ENCODE measurements at regions not wholly inside any gene's neighbourhood (a gene's known extent, or its start where the extent isn't known, plus 50 kb on each side); places are given as distances from the start of the nearest gene placed in this dataset.

- H3K36me3 Mint-ChIP-seq (ENCODE audit: low read depth), result no peaks in the 10 kb centered on the region
- H3K4me1 Mint-ChIP-seq (ENCODE audit: low read depth), result no peaks in the 10 kb centered on the region
- no peak overlapping the region for H3K27ac Mint-ChIP-seq
- no peak overlapping the region for H3K4me3 Mint-ChIP-seq (ENCODE audit: low read depth)
- H3K9me3 Mint-ChIP-seq, result no peaks in the 10 kb centered on the region
- no peak for DNase-seq (ENCODE audit: low spot score)
- intact Hi-C loops (cut with micrococcal nuclease), result no loop called here
- H3K27me3 Mint-ChIP-seq (ENCODE audit: low read depth), result peaks cover 4% of the 10 kb centered on the region
Observed at GRCh38 chr2:155384555-155385123, 686.1 kb downstream of the KCNJ3 start.

GRCh38 chr2:155382776-155383175 is 684.3 kb downstream of the KCNJ3 start:
- H3K27me3 Mint-ChIP-seq (ENCODE audit: low read depth), result peaks cover 6% of the 10 kb centered on the region
- no peaks in the 10 kb centered on the region for H3K9me3 Mint-ChIP-seq
- H3K27ac Mint-ChIP-seq, result no peak overlapping the region
- intact Hi-C loops (cut with micrococcal nuclease), result no loop called here
- H3K4me3 Mint-ChIP-seq (ENCODE audit: low read depth), result no peak overlapping the region
- no peak for DNase-seq (ENCODE audit: low spot score)
- no peaks in the 10 kb centered on the region for H3K36me3 Mint-ChIP-seq (ENCODE audit: low read depth)
- H3K4me1 Mint-ChIP-seq (ENCODE audit: low read depth), result peaks cover 11% of the 10 kb centered on the region

- Mint-ChIP-seq H3K36me3 (ENCODE audit: low read depth) (no peaks in the 10 kb centered on the region), H3K9me3 (no peaks in the 10 kb centered on the region), H3K27me3 (ENCODE audit: low read depth) (peaks cover 6% of the 10 kb centered on the region), H3K27ac (no peak overlapping the region), H3K4me3 (ENCODE audit: low read depth) (no peak overlapping the region), H3K4me1 (ENCODE audit: low read depth) (peaks cover 17% of the 10 kb centered on the region)
- DNase-seq (ENCODE audit: low spot score), result no peak
- intact Hi-C loops (cut with micrococcal nuclease), result no loop called here
Observed at GRCh38 chr2:155381436-155381835, 682.9 kb downstream of the KCNJ3 start.

- peak overlapping the region; percentile 29 for H3K27ac Mint-ChIP-seq
- DNase-seq (ENCODE audit: low spot score), result no peak
- H3K9me3 Mint-ChIP-seq, result no peaks in the 10 kb centered on the region
- peaks cover 6% of the 10 kb centered on the region for H3K27me3 Mint-ChIP-seq (ENCODE audit: low read depth)
- intact Hi-C loops (cut with micrococcal nuclease), result loop anchor here (2.0 to 10.0 kb wide), 7 partner anchors 435 to 1878 kb away; partner anchors contain the start of genes GALNT5 and NR4A2
- H3K4me3 Mint-ChIP-seq (ENCODE audit: low read depth), result no peak overlapping the region
- peaks cover 17% of the 10 kb centered on the region for H3K4me1 Mint-ChIP-seq (ENCODE audit: low read depth)
- no peaks in the 10 kb centered on the region for H3K36me3 Mint-ChIP-seq (ENCODE audit: low read depth)
Observed at GRCh38 chr2:155379494-155379893, 681.0 kb downstream of the KCNJ3 start.

GRCh38 chr2:155377931-155378444 is 679.5 kb downstream of the KCNJ3 start:
- H3K36me3 Mint-ChIP-seq (ENCODE audit: low read depth), result no peaks in the 10 kb centered on the region
- no peak for DNase-seq (ENCODE audit: low spot score)
- peaks cover 8% of the 10 kb centered on the region for H3K27me3 Mint-ChIP-seq (ENCODE audit: low read depth)
- intact Hi-C loops (cut with micrococcal nuclease), result loop anchor here (2.0 to 10.0 kb wide), 8 partner anchors 437 to 1879 kb away; partner anchors contain the start of genes GALNT5 and NR4A2
- no peak overlapping the region for H3K4me3 Mint-ChIP-seq (ENCODE audit: low read depth)
- H3K4me1 Mint-ChIP-seq (ENCODE audit: low read depth), result peaks cover 17% of the 10 kb centered on the region
- H3K9me3 Mint-ChIP-seq, result no peaks in the 10 kb centered on the region
- H3K27ac Mint-ChIP-seq, result peak overlapping the region; percentile 73

- Mint-ChIP-seq H3K27ac (peak overlapping the region; percentile 73), H3K36me3 (ENCODE audit: low read depth) (no peaks in the 10 kb centered on the region), H3K27me3 (ENCODE audit: low read depth) (peaks cover 9% of the 10 kb centered on the region), H3K9me3 (no peaks in the 10 kb centered on the region), H3K4me1 (ENCODE audit: low read depth) (peaks cover 17% of the 10 kb centered on the region), H3K4me3 (ENCODE audit: low read depth) (no peak overlapping the region)
- intact Hi-C loops (cut with micrococcal nuclease), result loop anchor here (2.0 to 10.0 kb wide), 5 partner anchors 438 to 1880 kb away; partner anchors contain the start of gene GALNT5
- no peak for DNase-seq (ENCODE audit: low spot score)
Observed at GRCh38 chr2:155377266-155377680, 678.8 kb downstream of the KCNJ3 start.

- Mint-ChIP-seq H3K36me3 (ENCODE audit: low read depth) (no peaks in the 10 kb centered on the region), H3K27ac (no peak overlapping the region), H3K27me3 (ENCODE audit: low read depth) (peaks cover 7% of the 10 kb centered on the region), H3K4me3 (ENCODE audit: low read depth) (no peak overlapping the region), H3K4me1 (ENCODE audit: low read depth) (peaks cover 8% of the 10 kb centered on the region), H3K9me3 (no peaks in the 10 kb centered on the region)
- intact Hi-C loops (cut with micrococcal nuclease), result loop anchor here (10.0 kb wide), 3 partner anchors 442 to 1682 kb away; no protein-coding TSS in a partner anchor
- DNase-seq (ENCODE audit: low spot score), result no peak
Observed at GRCh38 chr2:155372969-155373368, 674.5 kb downstream of the KCNJ3 start.

- Mint-ChIP-seq H3K27me3 (ENCODE audit: low read depth) (peaks cover 5% of the 10 kb centered on the region), H3K36me3 (ENCODE audit: low read depth) (no peaks in the 10 kb centered on the region)
- intact Hi-C loops (cut with micrococcal nuclease), result no loop called here
Observed at GRCh38 chr2:155368934-155369333, 670.4 kb downstream of the KCNJ3 start.

GRCh38 chr2:155364766-155365165 is 666.3 kb downstream of the KCNJ3 start:
- no peaks in the 10 kb centered on the region for H3K9me3 Mint-ChIP-seq
- DNase-seq (ENCODE audit: low spot score), result no peak
- no peaks in the 10 kb centered on the region for H3K27me3 Mint-ChIP-seq (ENCODE audit: low read depth)
- H3K27ac Mint-ChIP-seq, result no peak overlapping the region
- intact Hi-C loops (cut with micrococcal nuclease), result no loop called here
- no peaks in the 10 kb centered on the region for H3K36me3 Mint-ChIP-seq (ENCODE audit: low read depth)
- no peak overlapping the region for H3K4me3 Mint-ChIP-seq (ENCODE audit: low read depth)
- H3K4me1 Mint-ChIP-seq (ENCODE audit: low read depth), result no peaks in the 10 kb centered on the region

More at GRCh38 chr2:155368934-155369333, 670.4 kb downstream of the KCNJ3 start:
- H3K9me3 Mint-ChIP-seq, result no peaks in the 10 kb centered on the region
- no peak overlapping the region for H3K4me3 Mint-ChIP-seq (ENCODE audit: low read depth)
- no peaks in the 10 kb centered on the region for H3K4me1 Mint-ChIP-seq (ENCODE audit: low read depth)
- DNase-seq (ENCODE audit: low spot score), result no peak
- H3K27ac Mint-ChIP-seq, result no peak overlapping the region

- Mint-ChIP-seq H3K9me3 (no peaks in the 10 kb centered on the region), H3K27me3 (ENCODE audit: low read depth) (no peaks in the 10 kb centered on the region), H3K27ac (no peak overlapping the region), H3K36me3 (ENCODE audit: low read depth) (no peaks in the 10 kb centered on the region), H3K4me3 (ENCODE audit: low read depth) (no peak overlapping the region), H3K4me1 (ENCODE audit: low read depth) (no peaks in the 10 kb centered on the region)
- DNase-seq (ENCODE audit: low spot score), result no peak
- intact Hi-C loops (cut with micrococcal nuclease), result no loop called here
Observed at GRCh38 chr2:155363349-155363888, 664.9 kb downstream of the KCNJ3 start.

- Mint-ChIP-seq H3K27ac (no peak overlapping the region), H3K4me3 (ENCODE audit: low read depth) (no peak overlapping the region), H3K27me3 (ENCODE audit: low read depth) (no peaks in the 10 kb centered on the region), H3K4me1 (ENCODE audit: low read depth) (no peaks in the 10 kb centered on the region), H3K36me3 (ENCODE audit: low read depth) (no peaks in the 10 kb centered on the region), H3K9me3 (no peaks in the 10 kb centered on the region)
- no peak for DNase-seq (ENCODE audit: low spot score)
- intact Hi-C loops (cut with micrococcal nuclease), result no loop called here
Observed at GRCh38 chr2:155357172-155357571, 658.7 kb downstream of the KCNJ3 start.

GRCh38 chr2:155356250-155356649 is 657.8 kb downstream of the KCNJ3 start:
- Mint-ChIP-seq H3K27me3 (ENCODE audit: low read depth) (no peaks in the 10 kb centered on the region), H3K4me1 (ENCODE audit: low read depth) (no peaks in the 10 kb centered on the region), H3K27ac (no peak overlapping the region), H3K9me3 (no peaks in the 10 kb centered on the region), H3K4me3 (ENCODE audit: low read depth) (no peak overlapping the region), H3K36me3 (ENCODE audit: low read depth) (no peaks in the 10 kb centered on the region)
- DNase-seq (ENCODE audit: low spot score), result no peak
- intact Hi-C loops (cut with micrococcal nuclease), result no loop called here

- H3K9me3 Mint-ChIP-seq, result no peaks in the 10 kb centered on the region
- DNase-seq (ENCODE audit: low spot score), result no peak
- intact Hi-C loops (cut with micrococcal nuclease), result no loop called here
- no peaks in the 10 kb centered on the region for H3K4me1 Mint-ChIP-seq (ENCODE audit: low read depth)
- H3K36me3 Mint-ChIP-seq (ENCODE audit: low read depth), result no peaks in the 10 kb centered on the region
- H3K4me3 Mint-ChIP-seq (ENCODE audit: low read depth), result no peak overlapping the region
- H3K27me3 Mint-ChIP-seq (ENCODE audit: low read depth), result no peaks in the 10 kb centered on the region
- no peak overlapping the region for H3K27ac Mint-ChIP-seq
Observed at GRCh38 chr2:155350783-155351580, 652.5 kb downstream of the KCNJ3 start.
